Mesenchymal stem cell (in vitro differentiated cells and primary cell): ENCODE measurements at regions not wholly inside any gene's neighbourhood (a gene's known extent, or its start where the extent isn't known, plus 50 kb on each side); places are given as distances from the start of the nearest gene placed in this dataset.

Source experiments
- DNase-seq: peaks from one replicate; pipeline ENCODE4 v3.0.0-alpha.2; 2013
- H2AFZ ChIP-seq: one replicate; pipeline ENCODE4 v1.6.1; 2013; ENCODE audit warnings: low read depth, mild to moderate bottlenecking, control low read depth, inconsistent platforms, low read length, moderate library complexity
- H2AK5ac ChIP-seq: 2 replicates; pipeline ENCODE4 v1.6.1; 2013; ENCODE audit warnings: low read length, moderate library complexity, mild to moderate bottlenecking, inconsistent platforms; ENCODE audit not compliant: severe bottlenecking
- H2BK120ac ChIP-seq: one replicate; pipeline ENCODE4 v1.6.1; 2013; ENCODE audit warnings: low read depth, mild to moderate bottlenecking, inconsistent platforms, low read length, moderate library complexity
- H2BK12ac ChIP-seq, 2 experiments: one replicate each; pipeline ENCODE4 v1.6.1; 2013; ENCODE audit warnings: inconsistent platforms in 2 of 2, low read length in 2 of 2, mild to moderate bottlenecking in 2 of 2, moderate library complexity in 2 of 2, control low read depth in 1 of 2
- H2BK15ac ChIP-seq: one replicate; pipeline ENCODE4 v1.6.1; 2013; ENCODE audit warnings: mild to moderate bottlenecking, low read depth, inconsistent platforms; ENCODE audit not compliant: poor library complexity, severe bottlenecking
- H2BK5ac ChIP-seq: 2 replicates; pipeline ENCODE4 v1.6.1; 2013; ENCODE audit warnings: low read depth, mild to moderate bottlenecking, low read length, control low read depth, inconsistent platforms; ENCODE audit not compliant: poor library complexity, severe bottlenecking
- H3K14ac ChIP-seq, 2 experiments: one replicate each; pipeline ENCODE4 v1.6.1; 2013; ENCODE audit warnings: inconsistent platforms in 2 of 2, low read length in 2 of 2, control low read depth in 1 of 2, mild to moderate bottlenecking in 1 of 2, moderate library complexity in 1 of 2
- H3K18ac ChIP-seq, 2 experiments: one replicate each; pipeline ENCODE4 v1.6.1; 2013; ENCODE audit warnings: inconsistent platforms in 2 of 2, low read length in 2 of 2, control low read depth in 1 of 2, low read depth in 1 of 2, mild to moderate bottlenecking in 1 of 2
- H3K23ac ChIP-seq, 2 experiments: one replicate each; pipeline ENCODE4 v1.6.1; 2013; ENCODE audit warnings: inconsistent platforms in 2 of 2, low read length in 2 of 2, mild to moderate bottlenecking in 2 of 2, moderate library complexity in 2 of 2, control low read depth in 1 of 2
- H3K27ac ChIP-seq: 2 replicates; pipeline ENCODE4 v1.5.1; 2013; ENCODE audit warnings: mild to moderate bottlenecking, moderate library complexity, low read length, control low read depth, inconsistent platforms; ENCODE audit not compliant: poor library complexity, severe bottlenecking
- H3K27me3 ChIP-seq, 2 experiments: 2 replicates each; pipeline versions ENCODE4 v1.6.1 to v1.7.0; 2013; ENCODE audit warnings: low read length in 2 of 2, mild to moderate bottlenecking in 2 of 2, moderate library complexity in 2 of 2, control low read depth in 1 of 2, inconsistent platforms in 1 of 2; ENCODE audit not compliant: control insufficient read depth in 1 of 2, insufficient read depth in 1 of 2
- H3K36me3 ChIP-seq, 2 experiments: 2 replicates each; pipeline versions ENCODE4 v1.6.1 to v1.7.0; 2013; ENCODE audit warnings: low read length in 2 of 2, control low read depth in 1 of 2, inconsistent platforms in 1 of 2, low read depth in 1 of 2, mild to moderate bottlenecking in 1 of 2; ENCODE audit not compliant: insufficient read depth in 2 of 2, control insufficient read depth in 1 of 2
- H3K4ac ChIP-seq, 2 experiments: one replicate each; pipeline ENCODE4 v1.6.1; 2013; ENCODE audit warnings: inconsistent platforms in 2 of 2, low read length in 2 of 2, mild to moderate bottlenecking in 2 of 2, moderate library complexity in 2 of 2, control low read depth in 1 of 2, low read depth in 1 of 2
- H3K4me1 ChIP-seq: 2 replicates; pipeline ENCODE4 v1.6.1; 2013; ENCODE audit warnings: low read depth, low read length, control low read depth; ENCODE audit not compliant: control insufficient read depth, insufficient read depth
- H3K4me2 ChIP-seq: 2 replicates; pipeline ENCODE4 v1.6.1; 2013; ENCODE audit warnings: low read length, mild to moderate bottlenecking, inconsistent platforms; ENCODE audit not compliant: poor library complexity, severe bottlenecking
- H3K4me3 ChIP-seq, 2 experiments: 2 replicates each; pipeline versions ENCODE4 v1.5.1 to v1.7.0; 2013; ENCODE audit warnings: low read length in 2 of 2, mild to moderate bottlenecking in 2 of 2, control low read depth in 1 of 2, low read depth in 1 of 2; ENCODE audit not compliant: insufficient read depth in 1 of 2
- H3K79me1 ChIP-seq: replicated peaks from 2 replicates; pipeline ENCODE4 v1.6.1; 2013; ENCODE audit warnings: mild to moderate bottlenecking, control low read depth, low read length, inconsistent platforms; ENCODE audit not compliant: poor library complexity, severe bottlenecking
- H3K9ac ChIP-seq: 2 replicates; pipeline ENCODE4 v1.7.0; 2013; ENCODE audit warnings: mild to moderate bottlenecking, low read length, moderate library complexity
- H3K9me3 ChIP-seq: 2 replicates; pipeline ENCODE4 v1.7.0; 2013; ENCODE audit warnings: mild to moderate bottlenecking, low read length; ENCODE audit not compliant: control insufficient read depth
- H4K8ac ChIP-seq: one replicate; pipeline ENCODE4 v1.6.1; 2013; ENCODE audit warnings: inconsistent platforms, mild to moderate bottlenecking, low read length, moderate library complexity
- H4K91ac ChIP-seq: one replicate; pipeline ENCODE4 v1.6.1; 2013; ENCODE audit warnings: mild to moderate bottlenecking, low read length, inconsistent platforms
- WGBS: methylation state at CpG from one replicate; pipeline ENCODE4 v1.1.7; 2013; ENCODE audit warnings: mixed read lengths; 5-methylcytosine and 5-hydroxymethylcytosine counted together

GRCh38 chr10:108840944-108841343 is 1082.4 kb downstream of the XPNPEP1 start:
- no peaks in the 10 kb centered on the region for H3K4me1 ChIP-seq
- H2BK15ac ChIP-seq, result no peak overlapping the region
- no peak overlapping the region for H3K27ac ChIP-seq
- no peak overlapping the region for H2BK5ac ChIP-seq
- H3K79me1 ChIP-seq, result no peaks in the 10 kb centered on the region
- no peak overlapping the region for H2AFZ ChIP-seq
- no peak overlapping the region for H2AK5ac ChIP-seq
- H3K4me2 ChIP-seq, result no peak overlapping the region
- no peak overlapping the region for H3K23ac ChIP-seq
- no peak overlapping the region for H2BK12ac ChIP-seq
- H3K4ac ChIP-seq, result no peak overlapping the region
- H3K14ac ChIP-seq, result no peak overlapping the region
- no peak overlapping the region for H2BK120ac ChIP-seq
- no peak overlapping the region for H3K18ac ChIP-seq
- H3K27me3 ChIP-seq, result no peaks in the 10 kb centered on the region
- no peak overlapping the region for H4K91ac ChIP-seq
- no peaks in the 10 kb centered on the region for H3K36me3 ChIP-seq
- WGBS, result 95% methylated on average over 3 of the region's 3 CpGs
- no peak overlapping the region for H3K9ac ChIP-seq
- H3K4me3 ChIP-seq, result no peak overlapping the region
- H3K9me3 ChIP-seq, result peaks cover 13% of the 10 kb centered on the region
- no peak for DNase-seq
- H4K8ac ChIP-seq, result no peak overlapping the region

- H2BK12ac ChIP-seq, result no peak overlapping the region
- H3K4me1 ChIP-seq, result no peaks in the 10 kb centered on the region
- no peak overlapping the region for H2AFZ ChIP-seq
- H3K79me1 ChIP-seq, result no peaks in the 10 kb centered on the region
- no peak overlapping the region for H4K8ac ChIP-seq
- H3K9me3 ChIP-seq, result no peaks in the 10 kb centered on the region
- 60% methylated on average over 1 of the region's 5 CpGs for WGBS
- H2BK120ac ChIP-seq, result no peak overlapping the region
- H4K91ac ChIP-seq, result no peak overlapping the region
- no peak overlapping the region for H3K4me2 ChIP-seq
- H3K4ac ChIP-seq, result no peak overlapping the region
- no peak overlapping the region for H3K23ac ChIP-seq
- no peaks in the 10 kb centered on the region for H3K36me3 ChIP-seq
- H3K4me3 ChIP-seq, result no peak overlapping the region
- H2BK15ac ChIP-seq, result no peak overlapping the region
- H3K9ac ChIP-seq, result no peak overlapping the region
- H3K14ac ChIP-seq, result no peak overlapping the region
- no peak overlapping the region for H2BK5ac ChIP-seq
- H3K18ac ChIP-seq, result no peak overlapping the region
- no peak overlapping the region for H2AK5ac ChIP-seq
- DNase-seq, result no peak
- H3K27me3 ChIP-seq, result no peaks in the 10 kb centered on the region
- no peak overlapping the region for H3K27ac ChIP-seq
These were observed 1086.9 kb downstream of the XPNPEP1 start for GRCh38 chr10:108836362-108836761.

- H3K4me1 ChIP-seq, result no peaks in the 10 kb centered on the region
- H3K14ac ChIP-seq, result no peak overlapping the region
- no peaks in the 10 kb centered on the region for H3K9me3 ChIP-seq
- no peak for DNase-seq
- H3K79me1 ChIP-seq, result no peaks in the 10 kb centered on the region
- H2BK15ac ChIP-seq, result no peak overlapping the region
- no peak overlapping the region for H2AFZ ChIP-seq
- H3K4ac ChIP-seq, result no peak overlapping the region
- H3K9ac ChIP-seq, result no peak overlapping the region
- no peaks in the 10 kb centered on the region for H3K27me3 ChIP-seq
- H4K91ac ChIP-seq, result no peak overlapping the region
- no peaks in the 10 kb centered on the region for H3K36me3 ChIP-seq
- no peak overlapping the region for H3K4me2 ChIP-seq
- H3K4me3 ChIP-seq, result no peak overlapping the region
- no peak overlapping the region for H2BK5ac ChIP-seq
- no peak overlapping the region for H2BK120ac ChIP-seq
- H2AK5ac ChIP-seq, result no peak overlapping the region
- H3K27ac ChIP-seq, result no peak overlapping the region
- H2BK12ac ChIP-seq, result no peak overlapping the region
- H3K18ac ChIP-seq, result no peak overlapping the region
- no peak overlapping the region for H3K23ac ChIP-seq
- no peak overlapping the region for H4K8ac ChIP-seq
These were observed 1101.3 kb downstream of the XPNPEP1 start for GRCh38 chr10:108822026-108822425.

GRCh38 chr10:108819302-108819701 is 1104.0 kb downstream of the XPNPEP1 start:
- Histone ChIP-seq H3K79me1 (no peaks in the 10 kb centered on the region), H3K4me1 (no peaks in the 10 kb centered on the region), H3K23ac (no peak overlapping the region), H3K4me2 (no peak overlapping the region), H3K14ac (no peak overlapping the region), H2BK120ac (no peak overlapping the region), H2AFZ (no peak overlapping the region), H2AK5ac (no peak overlapping the region), H3K27ac (no peak overlapping the region), H3K4me3 (no peak overlapping the region), H4K8ac (no peak overlapping the region), H2BK15ac (no peak overlapping the region), H3K36me3 (no peaks in the 10 kb centered on the region), H3K27me3 (no peaks in the 10 kb centered on the region), H2BK5ac (no peak overlapping the region), H3K4ac (no peak overlapping the region), H4K91ac (no peak overlapping the region), H2BK12ac (no peak overlapping the region), H3K9ac (no peak overlapping the region), H3K18ac (no peak overlapping the region), H3K9me3 (no peaks in the 10 kb centered on the region)
- no CpG with 5 or more reads among the region's 1 CpG for WGBS
- DNase-seq, result no peak
